Panc1 (cell line): ENCODE measurements at regions not wholly inside any gene's neighbourhood (a gene's known extent, or its start where the extent isn't known, plus 50 kb on each side); places are given as distances from the start of the nearest gene placed in this dataset.
"Not testable (repeated sequence)": the region's sequence is repeated elsewhere in the genome, so short reads cannot be mapped to it uniquely, and the experiment has no call there.

Experiments
- ATAC-seq: fragments of 200-7000 bp; cut with Tn5 transposase; 2 replicates; pipeline ENCODE4 v1.9.1; 2020; ENCODE audit warnings: mild to moderate bottlenecking, moderate library complexity
- BruUV-seq: library from RNA; stranded (reverse); fragments of 400-500 nt; replicated peaks from 2 replicates; lab custom pipeline; 2021; lab: Mats Ljungman, UMichigan
- CTCF ChIA-PET: fragments of 300-600 bp; sonication (Branson Sonifier 250); formaldehyde crosslinking; loops from one replicate; lab custom pipeline; 2022; ENCODE audit warnings: antibody characterized with exemption; lab: Charles Lee
- POLR2A ChIA-PET: fragments of 300-600 bp; sonication (Branson Sonifier 250); formaldehyde crosslinking; loops from one replicate; lab custom pipeline; 2022; ENCODE audit warnings: antibody characterized with exemption; lab: Charles Lee
- DNase-seq: peaks from one replicate; pipeline ENCODE4 v3.0.0-alpha.2; 2010; ENCODE audit warnings: low read depth, low spot score
- H3K27ac ChIP-seq: 2 replicates; pipeline ENCODE4 v1.5.1; 2011; ENCODE audit warnings: mild to moderate bottlenecking, low read length, inconsistent platforms
- H3K27me3 ChIP-seq: fragments of 200-500 bp; sonication (Bioruptor generic); 2 replicates; pipeline ENCODE4 v1.6.0; 2014; ENCODE audit warnings: low read length, inconsistent platforms; ENCODE audit not compliant: control insufficient read depth, insufficient read depth
- H3K36me3 ChIP-seq: fragments of 200-500 bp; sonication (Bioruptor generic); 2 replicates; pipeline ENCODE4 v1.5.1; 2014; ENCODE audit warnings: inconsistent platforms, mild to moderate bottlenecking, low read length, moderate library complexity; ENCODE audit not compliant: control insufficient read depth, insufficient read depth
- H3K4me1 ChIP-seq: 2 replicates; pipeline ENCODE4 v1.5.1; 2011; ENCODE audit warnings: inconsistent platforms, mild to moderate bottlenecking, low read length, moderate library complexity; ENCODE audit not compliant: control insufficient read depth, insufficient read depth
- H3K4me3 ChIP-seq, 2 experiments: 2 replicates each; pipeline ENCODE4 v1.5.1; 2011 to 2012; ENCODE audit warnings: low read depth in 2 of 2, low read length in 2 of 2, mild to moderate bottlenecking in 2 of 2, inconsistent platforms in 1 of 2, moderate library complexity in 1 of 2
- H3K9me3 ChIP-seq: fragments of 200-500 bp; sonication (Bioruptor generic); 2 replicates; pipeline ENCODE4 v1.5.1; 2014; ENCODE audit warnings: low read depth, mild to moderate bottlenecking, inconsistent platforms, low read length, moderate library complexity; ENCODE audit not compliant: control insufficient read depth, insufficient read depth
- POLR2AphosphoS5 ChIP-seq: IDR thresholded peaks from 2 replicates; pipeline ENCODE4 v1.6.1; 2012; ENCODE audit warnings: mild to moderate bottlenecking, low read depth, low read length, moderate library complexity
- SIN3A ChIP-seq: IDR thresholded peaks from 2 replicates; pipeline ENCODE4 v1.6.1; 2012; ENCODE audit warnings: low read depth, mild to moderate bottlenecking, low read length, moderate library complexity, borderline replicate concordance; ENCODE audit not compliant: insufficient read depth
- TCF7L2 ChIP-seq: IDR thresholded peaks from 2 replicates; pipeline ENCODE4 v1.6.1; 2011; ENCODE audit warnings: mild to moderate bottlenecking, low read depth, low read length, inconsistent platforms
- in situ Hi-C: cut with HindIII; loops from 2 replicates; pipeline ENCODE4 v1.10.0; 2016; ENCODE audit warnings: low sequenced_read_pairs, low pct_unique_long_range_greater_than_20kb
- intact Hi-C: fragments of 100-400 bp; cut with micrococcal nuclease; formaldehyde crosslinking; loops from one replicate; pipeline ENCODE4 v1.10.0; 2022; ENCODE audit not compliant: unreplicated experiment
- TF ChIP-seq, protein P1 (sequence below), 2 experiments: IDR thresholded peaks; 2 replicates each; pipeline ENCODE4 v1.6.1; 2011 to 2012; ENCODE audit warnings: low read depth in 2 of 2, control low read depth in 1 of 2, low read length in 1 of 2, mild to moderate bottlenecking in 1 of 2, moderate library complexity in 1 of 2; ENCODE audit not compliant: insufficient read depth in 1 of 2
- TF ChIP-seq, protein P2 (sequence below): fragments of 450-650 bp; IDR thresholded peaks from 2 replicates; pipeline ENCODE4 v1.5.1; 2017; ENCODE audit warnings: mild to moderate bottlenecking

- POLR2A ChIA-PET: no interaction called here
- ATAC-seq (no peak), DNase-seq (no peak)
- Histone ChIP-seq H3K4me1 (no peaks in the 10 kb centered on the region), H3K27ac (no peak overlapping the region), H3K4me3 (no peak overlapping the region), H3K9me3 (no peaks in the 10 kb centered on the region; the same call in 1 of the 2 replicates), H3K36me3 (no peaks in the 10 kb centered on the region), H3K27me3 (no peaks in the 10 kb centered on the region)
- TF ChIP-seq TCF7L2 (no peak), POLR2AphosphoS5 (no peak), SIN3A (no peak)
- TF ChIP-seq, protein P1, sequence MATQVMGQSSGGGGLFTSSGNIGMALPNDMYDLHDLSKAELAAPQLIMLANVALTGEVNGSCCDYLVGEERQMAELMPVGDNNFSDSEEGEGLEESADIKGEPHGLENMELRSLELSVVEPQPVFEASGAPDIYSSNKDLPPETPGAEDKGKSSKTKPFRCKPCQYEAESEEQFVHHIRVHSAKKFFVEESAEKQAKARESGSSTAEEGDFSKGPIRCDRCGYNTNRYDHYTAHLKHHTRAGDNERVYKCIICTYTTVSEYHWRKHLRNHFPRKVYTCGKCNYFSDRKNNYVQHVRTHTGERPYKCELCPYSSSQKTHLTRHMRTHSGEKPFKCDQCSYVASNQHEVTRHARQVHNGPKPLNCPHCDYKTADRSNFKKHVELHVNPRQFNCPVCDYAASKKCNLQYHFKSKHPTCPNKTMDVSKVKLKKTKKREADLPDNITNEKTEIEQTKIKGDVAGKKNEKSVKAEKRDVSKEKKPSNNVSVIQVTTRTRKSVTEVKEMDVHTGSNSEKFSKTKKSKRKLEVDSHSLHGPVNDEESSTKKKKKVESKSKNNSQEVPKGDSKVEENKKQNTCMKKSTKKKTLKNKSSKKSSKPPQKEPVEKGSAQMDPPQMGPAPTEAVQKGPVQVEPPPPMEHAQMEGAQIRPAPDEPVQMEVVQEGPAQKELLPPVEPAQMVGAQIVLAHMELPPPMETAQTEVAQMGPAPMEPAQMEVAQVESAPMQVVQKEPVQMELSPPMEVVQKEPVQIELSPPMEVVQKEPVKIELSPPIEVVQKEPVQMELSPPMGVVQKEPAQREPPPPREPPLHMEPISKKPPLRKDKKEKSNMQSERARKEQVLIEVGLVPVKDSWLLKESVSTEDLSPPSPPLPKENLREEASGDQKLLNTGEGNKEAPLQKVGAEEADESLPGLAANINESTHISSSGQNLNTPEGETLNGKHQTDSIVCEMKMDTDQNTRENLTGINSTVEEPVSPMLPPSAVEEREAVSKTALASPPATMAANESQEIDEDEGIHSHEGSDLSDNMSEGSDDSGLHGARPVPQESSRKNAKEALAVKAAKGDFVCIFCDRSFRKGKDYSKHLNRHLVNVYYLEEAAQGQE (IDR thresholded peaks at IDR 0.05; ENCODE audit: insufficient read depth in 1 of 2, low read depth in 2 of 2, low read length in 1 of 2): no peak
- TF ChIP-seq, protein P2, sequence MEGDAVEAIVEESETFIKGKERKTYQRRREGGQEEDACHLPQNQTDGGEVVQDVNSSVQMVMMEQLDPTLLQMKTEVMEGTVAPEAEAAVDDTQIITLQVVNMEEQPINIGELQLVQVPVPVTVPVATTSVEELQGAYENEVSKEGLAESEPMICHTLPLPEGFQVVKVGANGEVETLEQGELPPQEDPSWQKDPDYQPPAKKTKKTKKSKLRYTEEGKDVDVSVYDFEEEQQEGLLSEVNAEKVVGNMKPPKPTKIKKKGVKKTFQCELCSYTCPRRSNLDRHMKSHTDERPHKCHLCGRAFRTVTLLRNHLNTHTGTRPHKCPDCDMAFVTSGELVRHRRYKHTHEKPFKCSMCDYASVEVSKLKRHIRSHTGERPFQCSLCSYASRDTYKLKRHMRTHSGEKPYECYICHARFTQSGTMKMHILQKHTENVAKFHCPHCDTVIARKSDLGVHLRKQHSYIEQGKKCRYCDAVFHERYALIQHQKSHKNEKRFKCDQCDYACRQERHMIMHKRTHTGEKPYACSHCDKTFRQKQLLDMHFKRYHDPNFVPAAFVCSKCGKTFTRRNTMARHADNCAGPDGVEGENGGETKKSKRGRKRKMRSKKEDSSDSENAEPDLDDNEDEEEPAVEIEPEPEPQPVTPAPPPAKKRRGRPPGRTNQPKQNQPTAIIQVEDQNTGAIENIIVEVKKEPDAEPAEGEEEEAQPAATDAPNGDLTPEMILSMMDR: no peak; the same call in 1 of the 2 replicates
- CTCF ChIA-PET: no interaction called here
- intact Hi-C loops: no loop called here
- BruUV-seq: no TSS peak
- in situ Hi-C loops: no loop called here
These were observed 820.8 kb downstream of the MAT2B start for GRCh38 chr5:164326219-164326618.

- POLR2A ChIA-PET, H3K4me1 ChIP-seq, H3K27me3 ChIP-seq, ATAC-seq, H3K27ac ChIP-seq, DNase-seq, BruUV-seq, H3K9me3 ChIP-seq, intact Hi-C loops, CTCF ChIA-PET, H3K36me3 ChIP-seq, H3K4me3 ChIP-seq, in situ Hi-C loops: not testable (repeated sequence)
These were observed 821.7 kb downstream of the MAT2B start for GRCh38 chr5:164327166-164327565.

GRCh38 chr5:164332349-164333196 is 827.2 kb downstream of the MAT2B start:
- POLR2A ChIA-PET: no interaction called here
- Histone ChIP-seq H3K4me1 (no peaks in the 10 kb centered on the region), H3K4me3 (no peak overlapping the region), H3K27me3 (no peaks in the 10 kb centered on the region), H3K27ac (no peak overlapping the region), H3K36me3 (no peaks in the 10 kb centered on the region), H3K9me3 (no peaks in the 10 kb centered on the region; the same call in 1 of the 2 replicates)
- BruUV-seq: no TSS peak
- intact Hi-C loops (no loop called here), in situ Hi-C loops (no loop called here)
- TF ChIP-seq TCF7L2: no peak
- TF ChIP-seq, protein P2: no peak
- TF ChIP-seq SIN3A: no peak
- no peak for TF ChIP-seq POLR2AphosphoS5
- TF ChIP-seq, protein P1 (IDR thresholded peaks at IDR 0.05; ENCODE audit: insufficient read depth in 1 of 2, low read depth in 2 of 2, low read length in 1 of 2): no peak
- no peak for ATAC-seq
- CTCF ChIA-PET: no interaction called here
- no peak for DNase-seq
